DMS79 treated with DMSO at 0.1 percent for 48 hours (cell line): ENCODE measurements at regions not wholly inside any gene's neighbourhood (a gene's known extent, or its start where the extent isn't known, plus 50 kb on each side); places are given as distances from the start of the nearest gene placed in this dataset.
"Not testable (repeated sequence)": the region's sequence is repeated elsewhere in the genome, so short reads cannot be mapped to it uniquely, and the experiment has no call there.

Experiments used
- DNase-seq: peaks from one replicate; lab custom pipeline; 2025; lab: John Stamatoyannopoulos, UW

DNA sequence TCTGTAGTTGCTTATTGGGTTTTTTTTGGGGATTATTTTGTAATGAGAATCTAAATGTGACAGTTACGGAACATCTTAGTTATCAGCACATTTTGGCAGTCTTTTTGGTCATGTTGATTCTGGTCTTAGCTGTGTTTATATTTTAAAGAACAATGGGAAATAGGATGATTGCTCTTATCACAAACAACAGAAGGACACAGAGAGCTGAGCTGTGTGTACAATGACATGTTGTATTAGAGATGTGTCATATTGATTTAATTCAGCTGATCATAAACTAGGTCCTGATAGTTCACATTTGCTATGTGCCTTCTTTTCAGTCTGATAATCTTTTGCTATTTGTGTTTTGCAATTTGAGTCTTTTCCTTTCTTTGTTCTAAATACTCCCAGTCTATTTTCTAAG, 781.7 kb downstream of the TRHDE start:
- DNase-seq = no peak

DNA sequence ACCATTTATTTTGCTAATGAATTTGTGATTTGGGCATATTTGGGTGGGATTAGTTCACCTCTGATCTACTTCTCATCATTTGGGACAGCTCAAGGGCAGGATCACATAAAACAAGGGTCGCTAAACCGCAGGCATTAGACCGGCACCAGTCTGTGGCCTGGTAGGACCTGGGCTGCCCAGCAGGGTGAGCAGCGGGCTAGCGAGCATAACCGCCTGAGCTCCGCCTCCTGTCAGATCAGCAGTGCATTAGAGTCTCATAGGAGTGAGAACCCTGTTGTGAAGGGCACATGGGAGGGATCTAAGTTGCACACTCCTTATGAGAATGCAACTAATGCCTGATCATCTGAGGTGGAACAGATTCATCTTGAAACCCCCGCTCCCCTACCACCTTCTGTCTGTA, 785.3 kb downstream of the TRHDE start:
- DNase-seq = no peak

DNA sequence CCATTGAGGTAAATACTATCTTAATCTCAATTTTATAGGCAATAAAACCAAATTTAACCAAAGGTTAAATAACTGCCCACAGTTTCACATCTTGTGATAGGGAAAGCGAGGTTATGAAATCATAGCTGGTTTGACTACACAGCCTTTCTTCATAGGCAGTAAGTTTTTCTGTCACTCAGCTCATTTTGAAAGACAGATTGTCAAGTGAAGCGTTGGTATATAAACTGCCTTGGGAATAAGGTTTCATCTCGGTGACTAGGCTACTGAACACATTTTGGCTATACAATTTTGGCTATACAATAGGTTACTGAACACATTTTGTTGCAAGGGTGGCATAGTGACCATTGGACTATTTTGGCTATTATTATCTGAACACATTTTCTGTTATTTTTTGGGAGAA, 793.7 kb downstream of the TRHDE start:
- no peak for DNase-seq

DNA sequence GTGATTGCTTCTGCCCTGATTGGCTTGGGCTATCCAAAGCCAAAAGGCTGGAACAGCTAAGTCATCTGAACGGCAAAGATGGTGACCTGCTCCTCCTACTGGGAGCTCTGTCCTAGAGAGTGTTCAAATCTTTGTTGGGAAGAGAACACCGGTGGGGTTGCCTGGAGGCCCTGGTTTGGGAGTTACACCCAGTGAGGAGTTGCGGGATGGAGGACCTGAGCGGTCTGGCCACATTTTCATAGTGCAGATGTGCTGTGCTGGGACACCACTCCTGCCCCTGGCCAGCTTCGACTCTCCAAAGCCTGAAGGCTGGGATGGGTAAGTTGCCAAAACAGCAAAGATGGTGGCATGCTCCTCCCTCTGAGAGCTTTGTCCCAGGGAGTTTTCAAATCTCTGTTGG, 795.4 kb downstream of the TRHDE start:
- DNase-seq = no peak

DNA sequence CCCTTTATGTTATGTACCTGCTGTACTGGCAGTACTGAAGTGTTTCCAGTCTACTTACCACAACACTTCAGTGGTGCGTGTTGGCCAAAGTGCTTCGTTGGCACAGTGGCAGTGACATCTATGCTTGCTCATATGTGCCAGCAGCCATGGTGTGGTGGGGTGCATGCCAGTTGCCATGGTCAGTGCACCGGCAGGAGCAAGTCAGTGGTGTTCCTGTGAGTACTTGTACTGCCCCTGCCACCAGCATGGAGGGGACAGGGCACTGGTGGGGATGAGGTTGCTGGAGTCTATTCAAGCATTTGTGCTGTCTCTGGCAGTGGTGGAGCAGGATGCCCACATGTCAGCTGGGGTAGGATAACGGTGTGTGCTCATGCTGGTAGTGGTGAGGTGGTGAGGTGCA, 800.0 kb downstream of the TRHDE start:
- DNase-seq = no peak

DNA sequence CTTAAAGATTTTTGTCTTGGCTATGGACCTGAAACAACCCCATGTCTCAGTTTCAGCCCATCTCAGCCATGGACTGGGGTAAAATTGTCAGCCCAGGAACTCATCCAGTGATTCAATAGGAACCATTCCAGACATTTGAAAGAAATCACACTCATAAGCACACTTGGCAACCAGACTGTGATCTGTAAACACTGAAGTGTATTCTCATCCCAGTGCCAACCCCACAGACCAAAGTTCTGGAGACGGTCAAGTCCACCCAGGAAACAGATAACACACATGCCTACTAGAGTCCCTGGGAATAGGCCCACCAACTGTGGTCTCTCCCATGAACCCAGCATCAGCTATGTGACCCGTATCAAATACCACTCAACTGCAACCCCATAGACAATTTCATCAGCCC, 804.6 kb downstream of the TRHDE start:
- no peak for DNase-seq

DNA sequence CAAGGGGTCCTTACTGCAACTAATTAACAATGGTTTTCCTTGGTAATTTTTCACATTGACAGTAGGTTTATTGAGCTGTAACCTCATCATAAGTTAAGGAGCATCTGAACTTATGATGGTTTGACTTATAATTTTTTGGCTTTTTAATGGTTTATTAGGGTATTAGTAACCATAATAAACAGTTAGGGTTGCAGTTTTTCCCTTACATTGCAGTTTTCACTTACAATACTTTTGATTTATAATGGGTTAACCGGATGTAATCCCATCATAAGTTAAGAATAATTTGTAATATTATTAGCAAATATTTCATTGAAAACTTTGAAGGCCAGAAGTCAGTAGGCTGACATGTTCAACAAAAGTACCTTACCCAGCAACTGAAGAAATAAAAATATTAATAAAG, 811.6 kb downstream of the TRHDE start:
- DNase-seq = no peak

DNA sequence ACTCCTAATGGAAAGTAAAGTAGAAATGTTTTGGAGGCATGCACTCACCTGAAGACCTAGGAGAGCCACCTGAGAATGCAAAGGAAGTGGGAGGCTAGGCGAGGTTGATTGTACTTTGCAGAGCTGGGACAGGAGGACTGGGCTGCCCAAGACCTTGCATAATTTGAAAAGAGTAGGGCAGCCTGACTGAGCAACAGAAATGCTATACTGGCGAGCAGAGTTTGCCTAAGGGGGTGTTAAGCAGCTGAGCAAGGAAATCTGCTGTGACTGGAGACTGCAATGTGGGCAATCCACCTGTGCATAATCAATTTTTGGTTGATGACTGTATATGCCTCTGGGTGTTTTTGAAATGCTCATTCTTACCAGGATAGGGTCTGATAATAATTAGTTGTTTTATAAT, 834.1 kb downstream of the TRHDE start:
- no peak for DNase-seq

DNA sequence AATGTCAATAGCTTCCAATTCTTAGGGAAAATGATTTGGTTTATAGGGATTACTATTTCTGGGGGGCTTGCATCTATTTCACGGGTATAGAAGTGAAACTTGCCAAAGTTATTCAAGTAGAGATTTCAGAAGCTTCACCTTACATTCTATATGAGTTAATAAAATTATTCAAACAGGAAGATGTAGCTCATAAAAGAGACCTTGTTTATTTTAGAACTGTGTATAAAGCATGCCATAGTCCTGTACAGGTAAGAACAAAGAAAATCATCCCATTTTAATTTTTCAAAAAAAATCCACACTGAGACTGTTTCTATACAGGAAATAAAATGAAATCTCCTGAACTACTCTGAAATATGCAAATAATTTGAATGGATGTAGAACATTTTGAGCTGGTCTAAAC, 834.7 kb downstream of the TRHDE start:
- no peak for DNase-seq

DNA sequence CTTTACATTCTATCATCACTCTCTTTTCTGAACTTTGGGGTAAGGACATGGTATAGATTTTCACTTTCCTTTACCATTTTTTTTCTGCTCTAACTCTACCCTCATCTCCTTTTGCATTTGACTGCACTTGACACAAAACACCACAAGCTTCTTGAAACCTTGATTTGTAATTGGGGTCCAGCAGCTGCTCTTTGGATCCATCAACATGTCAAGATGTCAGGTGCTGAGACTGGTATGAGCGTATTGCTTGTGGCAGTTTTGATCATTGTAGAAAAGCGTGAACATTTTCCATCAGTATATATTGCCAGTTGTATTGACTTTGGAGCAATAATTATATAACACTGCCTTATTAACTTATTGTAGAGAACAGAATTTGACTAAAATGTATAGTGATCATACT, 838.6 kb downstream of the TRHDE start:
- no peak for DNase-seq

DNA sequence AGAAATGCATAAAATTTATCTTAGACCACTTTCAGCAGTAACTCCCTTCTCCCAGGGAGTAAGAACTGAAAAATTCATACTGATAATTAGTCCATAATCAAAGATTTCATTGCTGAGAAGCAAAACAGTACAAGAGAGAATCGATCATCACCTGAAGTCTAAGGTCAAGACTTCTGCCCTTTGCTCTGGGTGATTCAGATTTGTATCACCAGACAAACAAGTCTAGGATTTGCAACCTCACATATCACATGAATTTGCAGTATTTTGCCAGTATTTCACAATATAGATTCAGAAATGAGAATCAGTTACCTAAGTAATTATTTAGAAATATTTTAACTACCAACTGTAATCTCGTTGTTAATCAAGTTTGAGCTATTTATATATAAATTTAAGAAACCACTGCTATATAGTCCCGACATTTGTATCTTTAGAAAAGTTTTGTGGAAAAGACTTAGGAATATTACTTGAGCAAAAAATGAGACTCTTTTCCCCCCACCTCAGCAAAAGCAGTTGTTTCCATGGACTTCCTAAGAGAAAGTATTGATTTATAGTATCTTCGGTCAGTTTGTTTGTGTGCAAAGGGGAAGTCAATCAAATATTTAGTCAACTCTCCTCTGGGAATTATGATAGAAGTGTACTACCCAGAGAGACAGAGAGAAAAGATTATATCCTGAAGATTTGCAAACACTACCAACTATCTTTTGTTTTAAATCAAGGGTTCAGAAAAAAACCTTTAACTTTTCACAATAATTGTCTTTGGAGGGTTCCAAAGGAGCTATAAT, 840.1 kb downstream of the TRHDE start:
- DNase-seq = no peak

DNA sequence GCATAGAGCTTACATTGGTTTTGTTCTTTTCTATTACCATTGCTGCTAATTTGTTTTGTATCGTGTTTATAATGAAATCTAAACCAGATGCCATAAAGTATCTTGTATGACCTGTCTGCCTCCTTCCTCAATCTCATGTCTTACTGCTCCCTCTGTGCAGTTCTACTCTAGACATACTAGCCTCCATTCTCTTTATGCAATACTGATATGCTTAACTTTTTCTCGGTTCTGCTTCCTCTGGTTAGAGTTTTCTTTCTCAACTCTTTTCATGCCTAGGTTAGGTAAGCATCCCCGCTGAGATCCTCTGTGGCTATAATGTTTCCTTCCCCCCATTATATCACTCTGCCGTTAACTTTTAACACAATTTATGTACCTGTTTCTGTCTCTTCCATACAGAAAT, 852.3 kb downstream of the TRHDE start:
- DNase-seq = no peak

DNA sequence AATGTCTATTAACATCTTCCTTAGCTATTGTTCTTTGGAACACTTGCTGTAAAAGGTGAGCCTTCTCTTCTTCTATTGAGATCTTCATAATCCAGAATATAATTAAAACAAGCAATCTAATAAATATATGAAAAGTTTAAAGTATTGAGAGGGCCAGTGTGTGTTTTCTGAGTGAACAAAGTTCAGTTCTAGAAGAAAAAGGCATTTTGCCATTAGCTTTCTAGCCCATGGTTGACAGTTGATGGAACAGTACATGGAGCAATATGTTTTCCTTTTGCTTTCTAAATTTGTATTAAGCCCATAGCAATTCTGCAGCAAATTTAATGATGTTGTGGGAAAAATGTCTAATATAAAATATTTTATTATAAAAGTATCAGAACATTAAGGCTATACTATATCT, 853.0 kb downstream of the TRHDE start:
- no peak for DNase-seq

DNA sequence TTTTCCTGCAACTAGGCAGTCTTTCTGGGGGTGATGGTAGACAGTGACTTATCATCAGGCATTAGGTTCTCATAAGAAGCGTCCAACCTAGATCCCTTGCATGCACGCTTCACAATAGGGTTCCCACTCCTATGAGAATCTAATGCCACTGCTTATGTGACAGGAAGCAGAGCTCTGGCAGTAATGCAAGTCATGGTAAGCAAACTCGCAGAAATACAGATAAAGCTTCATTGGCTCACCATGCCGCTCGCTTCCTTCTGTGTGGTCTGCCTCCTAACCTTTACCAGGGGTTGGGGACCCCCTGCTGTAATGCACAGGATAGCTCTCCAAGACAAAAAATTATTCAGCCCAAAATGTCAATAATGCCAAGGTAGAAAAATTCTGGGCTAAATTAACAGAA, 864.2 kb downstream of the TRHDE start:
- DNase-seq = no peak

DNA sequence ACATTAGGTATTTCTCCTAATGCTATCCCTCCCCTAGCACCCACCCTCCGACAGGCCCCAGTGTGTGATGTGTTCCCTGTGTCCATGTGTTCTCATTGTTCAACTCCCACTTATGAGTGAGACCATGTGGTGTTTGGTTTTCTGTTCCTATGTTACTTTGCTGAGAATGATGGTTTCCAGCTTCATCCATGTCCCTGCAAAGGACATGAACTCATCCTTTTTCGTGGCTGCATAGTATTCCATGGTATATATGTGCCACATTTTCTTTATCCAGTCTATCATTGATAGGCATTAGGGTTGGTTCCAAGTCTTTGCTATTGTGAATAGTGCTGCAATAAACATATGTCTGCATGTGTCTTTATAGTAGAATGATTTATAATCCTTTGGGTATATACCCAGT, 867.5 kb downstream of the TRHDE start:
- not testable (repeated sequence) for DNase-seq

DNA sequence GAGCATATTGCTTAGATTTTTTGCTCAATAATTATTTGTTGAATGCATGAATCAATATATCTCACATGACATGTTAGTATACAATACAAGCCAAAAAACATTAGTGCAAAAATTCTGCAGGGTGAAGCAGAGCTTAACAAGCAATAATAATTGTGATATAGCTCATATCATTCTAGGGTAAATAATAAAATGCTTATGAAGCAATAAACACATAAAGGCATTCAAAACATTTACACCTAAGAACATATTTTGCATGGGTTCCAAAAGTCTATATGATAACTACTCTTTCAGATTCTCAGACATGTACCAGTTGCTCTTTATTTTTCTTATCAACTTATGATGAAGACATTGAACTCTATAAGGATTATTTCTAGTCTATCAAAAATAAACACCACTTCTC, 886.2 kb downstream of the TRHDE start:
- no peak for DNase-seq

DNA sequence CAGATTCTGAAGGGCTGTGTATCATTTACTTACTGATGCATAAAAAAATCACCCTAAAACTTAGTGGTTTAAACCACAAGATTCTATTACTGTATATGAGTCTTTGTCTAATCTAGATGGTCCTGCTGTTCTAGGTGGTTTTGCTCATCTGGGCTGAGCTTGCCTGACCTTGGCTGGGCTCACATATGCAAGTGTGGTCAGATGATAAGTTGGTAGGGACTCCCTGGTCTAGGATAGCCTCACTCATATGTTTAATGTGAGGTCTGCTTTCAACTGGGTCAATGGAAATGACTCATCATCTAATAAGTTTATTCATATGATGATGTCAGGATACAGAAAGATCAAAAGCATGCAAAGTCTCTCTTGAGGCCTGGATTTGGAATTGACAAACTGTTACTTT, 887.8 kb downstream of the TRHDE start:
- DNase-seq = no peak

DNA sequence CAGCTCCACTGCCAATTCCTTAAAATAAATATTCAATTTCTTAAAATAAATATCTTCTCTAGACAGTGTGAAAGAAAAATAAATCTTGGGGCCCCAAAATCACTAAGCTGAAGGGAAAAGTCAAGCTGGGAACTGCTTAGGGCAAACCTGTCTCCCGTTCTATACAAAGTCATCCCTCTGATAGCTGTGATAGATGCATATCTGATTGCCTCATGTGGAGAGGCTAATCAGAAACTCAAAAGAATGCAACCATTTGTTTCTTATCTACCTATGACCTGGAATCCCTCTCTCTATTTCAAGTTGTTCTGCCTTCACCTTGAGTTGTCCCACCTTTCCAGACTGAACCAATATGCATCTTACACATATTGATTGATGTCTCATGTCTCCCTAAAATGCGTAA, 889.8 kb downstream of the TRHDE start:
- DNase-seq = no peak

DNA sequence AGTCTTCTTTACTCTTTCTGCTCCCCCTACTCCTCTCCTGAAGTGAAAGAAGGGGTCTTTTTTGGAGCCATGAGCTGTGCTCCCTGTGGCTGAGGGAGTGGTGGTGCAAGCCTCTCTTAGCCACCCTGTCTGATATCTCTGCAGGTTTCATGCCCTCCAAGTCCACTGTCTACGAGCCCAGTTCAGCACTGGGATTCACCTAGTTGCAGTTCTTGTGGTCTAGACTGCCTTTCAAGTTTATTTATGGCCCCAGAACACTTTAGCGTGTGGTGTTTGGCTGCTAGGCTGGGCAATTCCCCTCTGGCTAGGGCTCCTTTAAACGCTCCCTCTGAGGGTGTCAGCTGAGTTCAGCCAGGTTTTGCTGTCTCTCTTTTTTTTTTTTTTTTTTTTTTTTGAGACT, 908.6 kb downstream of the TRHDE start:
- DNase-seq = no peak

DNA sequence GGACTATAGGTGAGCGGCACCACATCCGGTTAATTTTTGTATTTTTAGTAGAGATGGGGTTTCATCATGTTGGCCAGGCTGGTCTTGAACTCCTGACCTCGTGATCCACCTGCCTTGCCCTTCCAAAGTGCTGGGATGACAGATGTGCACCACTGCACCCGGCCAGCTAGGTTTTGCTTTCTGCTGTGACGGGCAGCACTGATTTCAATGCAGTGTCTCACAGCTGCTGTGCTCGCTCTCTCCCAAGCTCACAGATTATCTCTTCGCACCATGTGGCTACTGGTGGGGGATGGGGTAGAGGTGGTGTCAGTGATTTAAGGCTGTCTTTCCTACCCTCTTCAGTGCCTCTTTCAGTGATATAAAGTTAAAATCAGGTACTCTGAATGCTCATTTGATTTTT, 909.1 kb downstream of the TRHDE start:
- no peak for DNase-seq

DNA sequence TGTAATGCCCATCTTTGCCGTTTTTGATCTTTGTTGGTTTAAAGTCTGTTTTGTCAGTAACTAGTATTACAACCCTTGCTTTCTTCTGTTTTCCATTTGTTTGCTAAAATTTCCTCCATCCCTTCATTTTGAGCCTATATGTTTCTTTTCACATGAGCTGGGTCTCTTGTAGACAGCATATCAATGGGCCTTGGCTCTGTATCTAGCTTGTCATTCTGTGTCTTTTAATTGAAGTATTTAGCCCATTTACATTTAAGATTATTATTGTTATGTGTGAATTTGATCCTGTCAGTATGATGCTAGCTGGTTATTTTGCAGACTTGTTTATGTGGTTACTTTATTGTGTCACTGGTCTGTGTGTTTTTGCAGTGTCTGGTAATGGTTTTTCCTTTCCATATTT, 913.2 kb downstream of the TRHDE start:
- DNase-seq = no peak

DNA sequence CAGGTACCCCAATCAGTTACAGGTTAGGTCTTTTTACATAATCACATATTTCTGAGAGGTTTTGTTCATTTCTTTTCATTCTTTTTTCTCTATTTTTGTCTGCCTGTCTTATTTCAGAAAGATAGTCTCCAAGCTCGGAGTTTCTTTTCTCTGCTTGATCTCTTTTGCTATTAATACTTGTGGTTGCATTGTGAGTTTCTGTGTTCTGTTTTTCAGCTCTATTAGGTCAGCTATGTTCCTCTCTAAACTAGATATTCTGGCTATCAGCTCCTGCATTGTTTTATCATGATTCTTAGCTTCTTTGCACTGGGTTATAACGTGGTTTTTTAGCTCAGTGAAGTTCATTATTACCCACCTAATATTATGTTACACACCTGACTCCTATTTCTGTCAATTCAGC, 914.1 kb downstream of the TRHDE start:
- DNase-seq = no peak

DNA sequence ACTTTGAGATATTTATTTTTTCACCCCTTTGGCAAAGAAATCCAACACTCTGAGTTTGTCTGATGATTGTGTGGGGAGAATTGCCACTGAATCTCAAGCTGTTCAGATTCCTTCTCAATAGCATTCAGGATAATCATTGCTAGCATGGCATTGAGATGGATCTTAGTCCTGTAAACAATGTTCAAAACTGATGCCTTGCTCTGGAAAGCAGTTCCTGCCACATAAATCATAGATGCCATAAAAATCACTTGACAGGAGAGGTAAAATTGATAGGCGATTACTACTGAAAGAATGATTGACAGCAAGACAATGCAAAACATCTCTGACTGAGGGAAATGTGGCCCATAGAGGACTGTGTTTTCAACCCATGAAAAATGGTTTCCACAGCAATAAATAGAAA, 915.6 kb downstream of the TRHDE start:
- DNase-seq = no peak

DNA sequence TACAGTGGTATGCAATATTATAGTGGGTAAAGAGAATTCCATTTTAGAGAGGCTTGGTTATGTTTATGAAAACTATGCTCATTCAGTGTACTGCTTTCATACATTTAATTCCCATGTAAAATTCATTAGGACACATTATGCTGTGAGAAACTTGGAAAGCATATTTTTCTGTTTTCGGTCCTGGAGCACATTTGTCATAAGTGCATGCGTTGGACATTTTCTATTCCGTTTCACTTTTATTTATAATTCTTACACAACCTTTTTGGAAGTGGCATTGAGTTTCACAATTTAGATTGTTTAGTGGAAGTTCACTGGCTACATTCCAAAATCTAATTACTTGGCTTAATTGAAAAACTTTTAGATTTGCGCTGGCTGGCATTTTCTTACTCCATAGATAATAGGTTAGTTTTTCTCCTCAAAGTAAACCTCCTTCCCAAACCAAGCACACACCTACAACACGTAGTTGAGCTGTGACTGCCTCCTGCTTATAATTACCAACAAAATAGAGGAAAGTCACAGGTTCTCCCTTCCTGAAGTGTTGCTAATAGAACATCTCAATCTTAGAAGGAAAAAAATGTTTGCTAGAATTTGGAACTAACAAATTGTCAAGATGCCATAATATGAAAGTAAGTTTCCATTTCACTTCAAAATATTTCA, 938.5 kb downstream of the TRHDE start:
- DNase-seq = no peak
